Upper lobe of left lung (tissue), 6 donors: ENCODE measurements at regions not wholly inside any gene's neighbourhood (a gene's known extent, or its start where the extent isn't known, plus 50 kb on each side); places are given as distances from the start of the nearest gene placed in this dataset.

Experiments
- ATAC-seq, 2 donors: fragments of 200-7000 bp; cut with Tn5 transposase; one replicate each; pipeline ENCODE4 v1.9.1; 2022; ENCODE audit warnings: mild to moderate bottlenecking in 2 of 2, moderate library complexity in 2 of 2; ENCODE audit not compliant: low FRiP score in 2 of 2
- DNase-seq, 2 donors: peaks; one replicate each; pipeline ENCODE4 v3.0.0-alpha.2; 2019 to 2020
- H3K27ac ChIP-seq, 4 donors: fragments of 200-600 bp; sonication (generic); one replicate each; pipeline ENCODE4 v1.5.1; 2016 to 2019
- H3K27me3 ChIP-seq, 4 donors: fragments of 200-600 bp; sonication (generic); one replicate each; pipeline ENCODE4 v1.5.1; 2017 to 2019
- H3K36me3 ChIP-seq, 4 donors: fragments of 200-600 bp; sonication (generic); one replicate each; pipeline ENCODE4 v1.5.1; 2016 to 2019
- H3K4me1 ChIP-seq, 4 donors: fragments of 200-600 bp; sonication (generic); one replicate each; pipeline ENCODE4 v1.5.1; 2018 to 2019
- H3K4me3 ChIP-seq, 4 donors: fragments of 200-600 bp; sonication (generic); one replicate each; pipeline ENCODE4 v1.5.1; 2017 to 2019; ENCODE audit warnings: mild to moderate bottlenecking in 2 of 4, moderate library complexity in 1 of 4
- H3K9me3 ChIP-seq, 4 donors: fragments of 200-600 bp; sonication (generic); one replicate each; pipeline ENCODE4 v1.5.1; 2018 to 2019
- CTCF ChIP-seq, 6 experiments: fragments of 450-650 bp in 4 of 6; fragments of 200-600 bp in 2 of 6; sonication (generic) in 2 of 6; IDR thresholded peaks; one replicate each; pipeline ENCODE4 v1.5.1; 2016 to 2019; ENCODE audit warnings: antibody characterized with exemption in 6 of 6
- EP300 ChIP-seq, 4 donors: sonication (generic); formaldehyde crosslinking; IDR thresholded peaks; one replicate each; pipeline ENCODE4 v1.5.1; 2017; ENCODE audit warnings: antibody characterized with exemption in 4 of 4, control low read depth in 2 of 4
- POLR2A ChIP-seq, 4 donors: fragments of 450-650 bp; IDR thresholded peaks; one replicate each; pipeline ENCODE4 v1.5.1; 2016 to 2017; ENCODE audit warnings: antibody characterized with exemption in 4 of 4, mild to moderate bottlenecking in 2 of 4
- POLR2AphosphoS5 ChIP-seq, 2 donors: sonication (generic); formaldehyde crosslinking; IDR thresholded peaks; one replicate each; pipeline ENCODE4 v1.5.1; 2017; ENCODE audit warnings: antibody characterized with exemption in 2 of 2
- WGBS, 2 donors: methylation state at CpG; one replicate each; pipeline ENCODE4 v1.1.5; 2017 to 2018; 5-methylcytosine and 5-hydroxymethylcytosine counted together
- donor health status: DM: no; HTN: no; CAD: no; lungs with moderate emphysema.
- donor health status: DM: no; HTN: yes; CAD: no; lungs with severe emphysema.

DNA sequence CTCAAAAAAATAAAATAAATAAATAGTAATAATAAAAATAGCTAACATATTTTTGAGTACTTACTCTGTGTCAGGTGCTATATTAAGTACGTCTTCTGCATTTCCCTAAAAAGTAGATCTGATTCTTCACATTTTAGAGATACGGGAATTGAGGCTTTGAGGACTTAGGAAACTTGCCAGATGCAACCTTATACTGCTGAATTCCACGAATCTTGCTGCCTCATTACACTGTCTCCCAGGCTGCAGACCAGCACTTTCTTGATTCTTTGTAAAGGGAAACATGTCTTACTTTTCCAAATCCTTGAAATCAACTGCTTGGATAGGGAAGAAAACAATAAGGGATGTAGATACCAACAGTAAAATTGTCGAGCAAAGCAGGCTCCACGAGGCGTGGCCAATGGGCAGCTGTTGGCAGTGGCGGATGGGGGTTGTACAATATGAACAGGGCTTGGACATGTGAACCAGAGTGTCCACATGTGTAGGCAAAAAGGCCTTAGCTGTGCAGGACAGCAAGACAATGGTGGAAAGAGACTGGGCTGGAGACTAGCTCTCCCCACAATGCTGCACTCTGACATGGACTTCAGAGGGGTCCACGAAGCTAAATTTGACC, 124.3 kb upstream of the RAI14 start:
- WGBS, 2 donors: 56 to 59% methylated on average over 8 of the region's 8 CpGs
- ATAC-seq: no peak
- H3K27ac ChIP-seq: peak overlapping the region in 1 of 4 donors; percentile 37

GRCh38 chr5:34533582-34534522, 122.3 kb upstream of the RAI14 start:
- no peak for TF ChIP-seq CTCF (IDR thresholded peaks at IDR 0.05)
- peak in 1 of 4 donors; percentile 11 for TF ChIP-seq POLR2A (IDR thresholded peaks at IDR 0.05)
- TF ChIP-seq EP300 (IDR thresholded peaks at IDR 0.05): no peak
- TF ChIP-seq POLR2AphosphoS5 (IDR thresholded peaks at IDR 0.05): no peak
- peak overlapping the region; percentile 27 to 47 (median 38) for H3K27ac ChIP-seq
- DNase-seq: no peak

More for the DNA sequence above, 124.3 kb upstream of the RAI14 start:
- no peak overlapping the region for H3K4me3 ChIP-seq
- H3K9me3 ChIP-seq: no peaks in the 10 kb centered on the region
- H3K4me1 ChIP-seq: peaks cover 0 to 24% (median 12%) of the 10 kb centered on the region in 4 donors
- DNase-seq: no peak
- TF ChIP-seq CTCF (IDR thresholded peaks at IDR 0.05): no peak
- no peak for TF ChIP-seq EP300 (IDR thresholded peaks at IDR 0.05)
- TF ChIP-seq POLR2A (IDR thresholded peaks at IDR 0.05): no peak
- no peak for TF ChIP-seq POLR2AphosphoS5 (IDR thresholded peaks at IDR 0.05)
- H3K36me3 ChIP-seq: no peaks in the 10 kb centered on the region
- no peaks in the 10 kb centered on the region for H3K27me3 ChIP-seq

GRCh38 chr5:34534523-34535103, 121.5 kb upstream of the RAI14 start:
- peak; percentile 6 to 38 for ATAC-seq
- WGBS, 2 donors: 71 to 75% methylated on average over 4 of the region's 4 CpGs
- H3K27ac ChIP-seq: peak overlapping the region; percentile 27 to 44 (median 34)

More at GRCh38 chr5:34533582-34534522, 122.3 kb upstream of the RAI14 start:
- Histone ChIP-seq H3K4me1 (peaks cover 0 to 24% (median 12%) of the 10 kb centered on the region in 4 donors), H3K4me3 (no peak overlapping the region), H3K9me3 (no peaks in the 10 kb centered on the region), H3K36me3 (no peaks in the 10 kb centered on the region), H3K27me3 (no peaks in the 10 kb centered on the region)
- peak; percentile 63 to 64 for ATAC-seq
- WGBS, 2 donors: 40 to 79% methylated on average over 2 to 4 of the region's 4 CpGs

DNA sequence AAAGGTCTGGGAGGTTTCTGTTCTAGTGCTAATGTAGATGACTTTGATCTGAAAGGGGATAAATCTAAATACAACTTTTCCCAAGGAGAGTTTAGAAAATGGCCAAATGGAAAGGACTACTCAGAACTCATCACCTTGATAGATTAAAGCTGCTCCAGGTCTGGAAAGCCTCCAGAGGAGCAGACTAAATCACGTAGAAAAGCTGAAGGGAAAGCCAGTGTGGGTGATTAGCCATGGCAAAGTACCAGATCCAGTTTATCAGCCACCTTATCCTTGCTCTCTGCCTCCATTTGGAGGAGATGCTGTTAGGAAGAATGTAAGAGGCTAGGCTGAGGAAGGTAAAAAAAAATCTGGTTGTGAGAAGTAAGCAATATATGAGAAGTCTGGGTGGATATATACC, 120.7 kb upstream of the RAI14 start:
- TF ChIP-seq POLR2AphosphoS5 (IDR thresholded peaks at IDR 0.05) (no peak), EP300 (IDR thresholded peaks at IDR 0.05) (no peak), CTCF (IDR thresholded peaks at IDR 0.05) (no peak), POLR2A (IDR thresholded peaks at IDR 0.05) (no peak)
- DNase-seq: no peak
- H3K4me3 ChIP-seq: no peak overlapping the region
- peak overlapping the region in 1 of 4 donors; percentile 36 for H3K27ac ChIP-seq
- ATAC-seq: no peak
- no peaks in the 10 kb centered on the region for H3K36me3 ChIP-seq
- WGBS, 2 donors: 60 to 79% methylated on average over 1 of the region's 1 CpG
- no peaks in the 10 kb centered on the region for H3K9me3 ChIP-seq
- H3K27me3 ChIP-seq: no peaks in the 10 kb centered on the region
- H3K4me1 ChIP-seq: peaks cover 0 to 20% (median 10%) of the 10 kb centered on the region in 4 donors

More at GRCh38 chr5:34534523-34535103, 121.5 kb upstream of the RAI14 start:
- H3K27me3 ChIP-seq: no peaks in the 10 kb centered on the region
- peaks cover 0 to 20% (median 12%) of the 10 kb centered on the region in 4 donors for H3K4me1 ChIP-seq
- H3K4me3 ChIP-seq: no peak overlapping the region
- H3K9me3 ChIP-seq: no peaks in the 10 kb centered on the region
- TF ChIP-seq CTCF (IDR thresholded peaks at IDR 0.05) (no peak), EP300 (IDR thresholded peaks at IDR 0.05) (no peak), POLR2AphosphoS5 (IDR thresholded peaks at IDR 0.05) (no peak), POLR2A (IDR thresholded peaks at IDR 0.05) (no peak)
- H3K36me3 ChIP-seq: no peaks in the 10 kb centered on the region
- peak in 1 of 2 donors; percentile 37 for DNase-seq
